ENCODE measurements at regions not wholly inside any gene's neighbourhood (a gene's known extent, or its start where the extent isn't known, plus 50 kb on each side); places are given as distances from the start of the nearest gene placed in this dataset.

DNA sequence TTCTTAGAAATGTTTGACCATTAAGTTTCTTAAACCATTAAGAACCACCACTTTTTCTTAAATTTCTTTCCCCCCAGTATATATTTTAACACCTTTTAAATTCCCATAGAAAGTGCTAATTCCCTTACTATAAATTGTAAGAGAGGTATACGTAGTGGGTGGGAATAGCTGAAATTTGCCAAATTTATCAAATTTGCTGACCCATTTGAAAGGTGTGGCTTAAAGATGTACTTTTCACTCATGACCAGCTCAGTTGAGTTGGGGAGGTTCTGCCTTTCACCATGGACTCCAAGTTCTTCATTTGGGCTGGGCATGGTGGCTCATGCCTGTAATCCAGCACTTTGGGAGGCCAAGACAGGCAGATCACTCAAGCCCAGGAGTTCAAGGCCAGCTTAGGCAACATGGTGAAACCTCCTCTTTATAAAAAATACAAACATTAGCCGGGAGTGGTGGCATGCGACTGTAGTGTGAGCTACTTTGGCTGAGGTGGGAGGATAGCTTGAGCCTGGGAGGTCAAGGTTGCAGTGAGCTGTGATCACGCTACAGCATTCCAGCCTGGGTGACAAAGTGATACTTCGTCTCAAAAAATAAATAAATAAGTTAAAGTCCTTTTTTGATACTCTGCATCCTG is 133.2 kb downstream of the MRPL57 start:
- TF ChIP-seq, protein P1, sequence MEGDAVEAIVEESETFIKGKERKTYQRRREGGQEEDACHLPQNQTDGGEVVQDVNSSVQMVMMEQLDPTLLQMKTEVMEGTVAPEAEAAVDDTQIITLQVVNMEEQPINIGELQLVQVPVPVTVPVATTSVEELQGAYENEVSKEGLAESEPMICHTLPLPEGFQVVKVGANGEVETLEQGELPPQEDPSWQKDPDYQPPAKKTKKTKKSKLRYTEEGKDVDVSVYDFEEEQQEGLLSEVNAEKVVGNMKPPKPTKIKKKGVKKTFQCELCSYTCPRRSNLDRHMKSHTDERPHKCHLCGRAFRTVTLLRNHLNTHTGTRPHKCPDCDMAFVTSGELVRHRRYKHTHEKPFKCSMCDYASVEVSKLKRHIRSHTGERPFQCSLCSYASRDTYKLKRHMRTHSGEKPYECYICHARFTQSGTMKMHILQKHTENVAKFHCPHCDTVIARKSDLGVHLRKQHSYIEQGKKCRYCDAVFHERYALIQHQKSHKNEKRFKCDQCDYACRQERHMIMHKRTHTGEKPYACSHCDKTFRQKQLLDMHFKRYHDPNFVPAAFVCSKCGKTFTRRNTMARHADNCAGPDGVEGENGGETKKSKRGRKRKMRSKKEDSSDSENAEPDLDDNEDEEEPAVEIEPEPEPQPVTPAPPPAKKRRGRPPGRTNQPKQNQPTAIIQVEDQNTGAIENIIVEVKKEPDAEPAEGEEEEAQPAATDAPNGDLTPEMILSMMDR (conservative IDR thresholded peaks at IDR 0.05; ENCODE audit: low read depth, low read length): no peak
- TF ChIP-seq POLR2A (IDR thresholded peaks at IDR 0.05; ENCODE audit: low read depth, low read length) (no peak), MAZ (IDR thresholded peaks at IDR 0.05; ENCODE audit: borderline replicate concordance, low read depth, low read length) (no peak), RFX5 (IDR thresholded peaks at IDR 0.05; ENCODE audit: low read depth, low read length) (no peak), RAD21 (IDR thresholded peaks at IDR 0.05; ENCODE audit: low read length) (no peak), CEBPB (IDR thresholded peaks at IDR 0.05; ENCODE audit: low read depth, low read length) (no peak)

All from IMR-90 (cell line).